T47D (cell line): ENCODE measurements at regions not wholly inside any gene's neighbourhood (a gene's known extent, or its start where the extent isn't known, plus 50 kb on each side); places are given as distances from the start of the nearest gene placed in this dataset.
"Not testable (repeated sequence)": the region's sequence is repeated elsewhere in the genome, so short reads cannot be mapped to it uniquely, and the experiment has no call there.

ENCODE experiments used
- DNase-seq, 2 experiments: peaks; one replicate each; pipeline versions ENCODE4 v3.0.0 to v3.0.0-alpha.2; 2011 to 2012; ENCODE audit warnings: low read depth in 1 of 2, low spot score in 1 of 2
- JUND ChIP-seq: IDR thresholded peaks from 2 replicates; pipeline ENCODE4 v1.6.1; 2012; ENCODE audit warnings: low read depth
- in situ Hi-C: cut with HindIII; loops from 2 replicates; pipeline ENCODE4 v1.10.0; 2016; ENCODE audit warnings: low sequenced_read_pairs, low pct_unique_long_range_greater_than_20kb

DNA sequence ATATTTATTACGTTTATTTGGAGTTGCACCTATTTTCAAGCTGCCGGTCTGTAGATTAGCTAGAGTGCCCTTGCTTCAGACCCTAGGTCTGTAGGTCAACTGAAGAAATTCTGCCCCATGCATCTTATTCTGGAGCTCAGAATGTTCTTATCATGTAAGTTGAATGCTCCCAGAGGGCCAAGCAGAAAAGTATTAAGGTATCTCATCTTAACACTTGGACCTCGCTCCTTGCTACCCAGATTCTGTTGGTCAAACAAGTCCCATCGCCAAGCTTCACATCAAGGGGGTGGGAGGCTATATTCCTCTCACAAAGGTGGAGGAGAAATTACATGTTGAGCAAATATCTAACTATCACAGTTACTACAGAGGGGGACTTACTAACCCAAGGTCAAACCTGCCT lies 187.7 kb downstream of the C1orf94 start:
- no peak for DNase-seq
- in situ Hi-C loops: no loop called here
- no peak for TF ChIP-seq JUND

DNA sequence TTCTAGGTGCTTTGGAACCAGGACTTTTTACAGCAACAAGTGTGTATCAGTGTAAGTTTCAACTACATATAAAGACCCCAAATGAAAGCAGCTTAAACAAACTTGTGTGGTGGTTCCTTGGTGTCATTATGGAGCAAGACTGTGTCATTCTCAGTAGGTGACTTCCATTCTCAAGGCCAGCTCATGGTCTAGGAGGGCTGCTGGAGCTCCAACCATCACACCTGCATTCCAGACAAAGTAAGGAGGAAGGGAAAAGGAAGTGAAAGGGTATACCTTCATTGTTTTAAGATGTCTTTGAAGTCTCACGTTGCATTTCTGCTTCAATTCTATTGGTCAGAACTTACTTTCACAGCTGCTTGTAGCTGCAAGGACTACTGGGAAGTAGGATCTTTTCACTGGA lies 188.6 kb downstream of the C1orf94 start:
- no peak for TF ChIP-seq JUND
- in situ Hi-C loops: no loop called here
- no peak for DNase-seq

DNA sequence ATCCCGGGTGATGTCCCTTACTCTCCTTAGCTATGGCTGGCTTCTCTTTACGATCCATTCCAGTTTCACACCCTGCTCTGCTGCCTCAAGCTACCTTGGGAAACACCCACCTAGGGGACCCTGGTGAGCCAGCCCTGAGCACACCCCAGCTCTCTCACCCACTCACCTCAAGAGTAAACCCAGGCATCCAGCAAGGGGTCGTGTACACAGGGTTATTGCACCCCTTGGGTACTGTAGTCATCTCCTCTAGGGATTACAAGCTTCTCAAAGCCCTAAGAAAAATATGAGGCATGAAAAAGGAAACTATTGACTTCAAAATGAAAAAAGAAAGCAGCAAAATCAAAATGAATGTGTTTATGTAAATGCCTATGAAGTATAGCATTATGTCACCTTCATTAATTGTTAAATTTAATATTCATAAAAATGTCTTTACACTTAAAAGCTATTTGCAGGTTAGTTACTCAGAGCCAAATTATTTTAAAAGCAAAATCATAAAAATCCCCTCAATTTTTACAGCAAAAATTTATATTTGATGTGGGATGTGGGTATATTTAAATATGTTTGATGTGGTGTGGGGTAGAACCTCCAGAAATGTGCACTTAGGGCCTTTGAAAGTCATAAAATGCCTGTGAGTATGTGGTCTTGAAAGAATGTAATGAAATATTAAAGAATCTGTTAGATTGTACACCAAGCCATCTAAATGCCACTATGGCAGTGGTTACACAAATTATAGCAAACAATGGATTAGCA lies 190.3 kb downstream of the C1orf94 start:
- in situ Hi-C loops: no loop called here
- DNase-seq: no peak
- TF ChIP-seq JUND: no peak

DNA sequence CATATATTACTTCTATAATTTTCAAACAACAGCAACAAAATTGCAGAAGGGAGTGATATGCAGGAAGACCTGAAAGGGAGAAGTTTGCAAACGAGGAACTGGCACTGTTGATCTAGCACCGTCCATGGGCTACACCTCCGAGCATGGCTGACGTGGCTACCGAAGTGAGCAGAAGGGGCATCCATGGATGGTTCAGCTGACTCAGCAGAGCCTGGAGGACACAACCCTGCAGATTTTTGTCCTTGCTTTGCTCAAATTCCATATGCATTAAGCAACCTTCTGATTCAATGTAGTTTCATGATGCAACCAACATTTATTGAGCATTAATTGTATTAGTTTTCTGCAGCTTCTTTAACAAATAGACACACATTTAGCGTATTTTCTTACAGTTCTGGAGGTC lies 191.2 kb downstream of the C1orf94 start:
- in situ Hi-C loops: no loop called here
- DNase-seq: no peak
- TF ChIP-seq JUND: no peak

DNA sequence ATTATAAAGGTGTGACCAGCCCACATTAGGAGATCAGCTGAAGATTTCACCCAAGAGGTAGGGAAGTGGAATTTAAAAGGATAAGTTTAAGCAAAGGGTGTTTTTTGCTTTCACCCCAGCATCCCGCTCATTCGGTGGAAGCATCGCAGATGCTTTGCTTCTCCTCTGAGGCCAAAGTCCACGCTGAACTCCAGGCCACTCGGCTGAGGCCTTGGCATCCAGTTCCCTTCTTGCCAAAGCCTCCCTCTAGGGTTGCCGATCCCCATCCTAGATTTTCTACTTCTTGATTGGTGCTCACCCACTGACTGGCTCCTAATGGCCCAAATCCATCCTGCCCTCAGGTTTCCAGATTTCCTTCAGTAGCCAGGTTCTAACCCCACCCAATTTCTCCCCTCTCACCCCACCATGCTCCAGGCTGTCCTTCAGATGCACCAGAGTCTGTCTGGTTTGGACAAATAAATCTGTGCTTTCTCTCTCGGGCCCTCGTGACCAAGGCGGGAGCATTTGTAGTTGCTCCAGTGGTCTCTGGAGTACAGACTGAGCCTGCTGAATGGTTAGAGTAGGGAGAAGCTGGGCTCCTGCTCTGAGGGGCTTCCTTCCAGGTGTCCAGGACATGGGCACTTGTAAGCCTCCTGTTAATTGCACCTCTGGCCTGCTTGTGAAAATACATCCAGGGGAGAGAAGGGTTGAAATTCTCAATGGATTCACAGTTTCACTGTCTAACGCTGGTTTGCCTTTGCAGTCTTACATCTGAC lies 193.2 kb downstream of the C1orf94 start:
- DNase-seq: no peak
- TF ChIP-seq JUND: no peak
- in situ Hi-C loops: no loop called here

DNA sequence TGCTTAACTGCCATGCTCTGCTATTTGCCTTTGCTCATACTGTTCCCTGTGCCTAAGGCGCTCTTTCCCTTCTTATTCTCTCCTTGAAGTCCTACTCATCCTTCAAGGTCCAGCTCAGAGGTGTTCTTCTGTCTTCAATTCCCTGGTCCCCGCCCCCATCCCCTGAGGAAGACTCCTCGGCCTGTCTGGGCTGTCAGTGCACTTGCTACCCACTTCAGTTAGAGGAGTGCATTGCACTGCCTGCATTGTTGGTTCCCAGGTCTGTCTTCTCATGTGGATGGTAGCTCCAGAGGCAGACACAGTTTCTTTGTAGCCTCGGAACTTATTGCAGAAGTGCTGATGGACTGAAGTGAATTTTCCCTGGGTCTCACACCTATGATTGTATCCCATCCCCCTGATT lies 194.0 kb downstream of the C1orf94 start:
- no peak for DNase-seq
- no peak for TF ChIP-seq JUND
- in situ Hi-C loops: no loop called here

DNA sequence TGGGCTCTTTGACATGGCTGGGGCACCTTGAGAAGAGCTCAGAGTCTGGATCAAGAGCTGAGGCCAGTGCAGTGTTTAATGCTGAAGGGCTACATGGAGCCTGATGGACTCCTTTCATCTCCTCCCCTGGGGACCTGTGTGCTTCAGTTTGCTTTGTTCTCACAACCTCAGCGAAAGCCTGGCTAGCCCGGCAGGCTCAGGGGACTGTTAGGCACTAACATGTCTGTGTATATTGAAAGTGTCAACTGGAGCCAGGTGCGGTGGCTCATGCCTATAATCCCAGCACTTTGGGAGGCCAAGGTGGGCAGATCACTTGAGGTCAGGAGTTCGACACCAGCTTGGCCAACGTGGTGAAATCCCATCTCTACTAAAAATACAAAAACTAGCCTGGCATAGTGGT lies 194.5 kb downstream of the C1orf94 start:
- DNase-seq, in situ Hi-C loops: not testable (repeated sequence)

DNA sequence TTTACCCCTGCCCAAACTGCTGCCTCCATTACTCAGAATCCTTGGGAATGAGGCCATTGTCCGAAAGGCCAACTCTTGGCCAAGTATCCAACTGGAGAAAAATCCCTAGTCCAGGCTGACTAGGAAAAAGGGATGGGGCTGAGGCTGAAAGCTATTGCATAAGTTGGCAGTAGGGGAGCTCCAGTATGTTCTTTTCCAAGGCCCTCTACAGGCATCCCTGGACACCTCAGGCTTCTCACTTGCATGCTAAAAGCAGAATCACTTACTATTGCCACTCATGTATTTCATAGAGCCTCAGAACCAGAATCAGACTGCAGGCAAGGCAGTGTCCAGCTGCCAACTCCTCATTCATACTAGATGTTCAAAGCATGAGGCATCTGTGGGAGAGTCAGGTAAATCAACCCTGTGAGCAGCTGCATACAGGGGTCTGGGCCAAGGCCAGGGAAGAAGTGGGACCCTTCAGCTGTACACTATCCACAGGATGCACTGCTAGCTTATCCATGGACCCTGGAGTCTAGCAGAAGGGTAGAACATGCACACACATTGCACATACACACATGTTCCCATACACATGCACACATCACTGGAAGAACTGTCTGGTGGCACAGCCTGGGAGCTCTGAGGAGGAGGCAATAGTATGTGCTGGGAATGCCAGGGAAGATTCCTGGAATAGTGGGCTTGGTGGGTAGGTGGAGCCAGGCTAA lies 195.3 kb downstream of the C1orf94 start:
- no peak for TF ChIP-seq JUND
- in situ Hi-C loops: no loop called here
- DNase-seq: no peak

DNA sequence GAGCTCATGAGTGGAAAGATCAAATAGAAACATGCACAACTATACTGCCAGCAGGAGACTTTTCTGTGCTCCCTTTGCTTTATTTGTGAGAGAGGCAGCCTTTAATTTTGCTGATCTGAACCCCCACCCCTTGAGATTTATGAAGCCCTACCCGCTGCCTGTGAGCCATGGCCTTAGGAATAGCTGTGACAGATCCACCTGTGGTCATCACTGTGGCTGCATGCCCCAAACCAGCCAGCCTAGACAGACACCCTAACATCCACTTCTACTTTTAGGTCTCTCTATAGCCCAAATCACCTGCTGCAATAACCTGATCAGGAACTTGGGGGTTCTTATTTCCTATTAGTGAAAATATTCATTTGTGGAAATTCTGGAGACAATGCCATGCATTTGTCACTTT lies 196.2 kb downstream of the C1orf94 start:
- no peak for TF ChIP-seq JUND
- no peak for DNase-seq
- in situ Hi-C loops: no loop called here

DNA sequence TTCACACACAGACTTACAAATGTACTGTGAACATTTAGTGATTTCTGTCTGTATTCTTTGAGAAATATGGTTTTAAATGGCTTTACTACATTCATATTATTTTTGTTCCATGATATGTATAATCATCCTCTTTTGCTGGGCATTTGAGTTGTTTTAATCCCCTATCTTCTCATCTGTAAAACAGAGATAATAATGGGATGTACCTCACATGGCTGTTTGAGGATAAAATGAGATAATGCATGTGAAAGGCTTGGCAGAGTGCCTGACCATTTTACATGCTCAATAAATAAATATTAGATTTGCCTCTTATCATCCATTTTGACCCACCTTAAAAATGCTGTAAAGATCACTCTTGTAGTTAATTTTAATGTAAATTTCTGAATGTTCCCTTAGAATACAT lies 197.2 kb downstream of the C1orf94 start:
- no peak for TF ChIP-seq JUND
- in situ Hi-C loops: no loop called here
- no peak for DNase-seq

DNA sequence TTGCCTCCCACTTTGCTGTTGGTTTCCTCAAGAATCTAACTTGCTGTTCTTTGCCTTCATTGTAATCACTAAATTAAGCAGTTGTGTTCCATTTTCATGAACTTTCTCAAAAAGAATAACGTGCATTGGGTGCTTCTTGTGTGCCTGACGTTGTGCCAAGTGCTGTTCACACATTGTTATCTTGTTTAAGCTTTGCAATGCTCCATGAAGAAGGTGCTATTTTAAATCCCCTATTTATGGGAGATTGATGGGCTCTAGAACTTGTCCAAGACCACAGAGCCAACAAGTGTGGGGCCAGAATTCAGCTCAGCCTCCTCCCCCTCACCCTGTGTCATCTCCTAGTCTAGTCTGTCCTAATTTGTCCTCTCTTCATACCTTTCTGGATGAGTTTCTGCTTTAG lies 199.8 kb downstream of the C1orf94 start:
- in situ Hi-C loops: no loop called here
- no peak for TF ChIP-seq JUND
- DNase-seq: no peak

DNA sequence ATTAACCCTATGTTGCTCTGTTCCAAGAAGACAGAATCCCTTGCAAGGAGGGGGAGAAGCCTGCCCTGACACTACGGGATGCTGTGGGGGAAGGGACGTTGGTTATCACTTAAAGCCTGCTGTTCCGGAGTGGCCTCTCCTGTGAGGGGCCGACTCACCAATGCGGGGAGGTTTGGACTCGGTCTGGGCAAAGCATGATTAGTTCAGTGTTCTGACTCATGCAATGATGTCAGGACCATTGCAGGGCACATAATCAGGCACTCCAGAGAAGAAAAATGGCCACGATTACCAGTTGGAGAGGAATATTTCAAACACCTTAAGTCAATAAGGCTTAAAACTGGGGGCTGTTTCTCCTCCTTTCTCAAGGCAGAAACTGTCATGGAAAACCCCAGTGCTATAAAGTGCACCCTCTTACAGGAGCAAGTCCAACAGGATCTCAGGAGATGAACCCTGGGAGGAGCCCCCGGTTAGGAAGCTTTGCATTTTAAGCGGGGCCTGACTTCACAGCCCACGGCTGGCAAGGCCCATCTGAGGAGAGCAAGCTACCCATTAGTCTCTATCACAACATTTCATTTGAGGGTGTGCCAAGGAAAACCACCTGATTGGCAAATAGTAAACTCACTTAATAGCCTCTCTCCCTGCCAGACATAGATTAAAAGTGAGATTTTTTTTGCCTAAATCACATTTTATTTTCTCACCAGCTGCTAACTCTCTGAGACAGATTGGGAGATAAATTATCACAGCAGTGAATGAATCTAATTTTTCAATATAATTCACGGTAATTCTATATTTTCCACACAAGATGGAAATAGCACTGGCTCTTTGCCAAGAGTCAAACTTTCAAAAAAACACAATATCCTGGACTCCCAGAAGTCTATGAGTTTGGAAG lies 202.5 kb downstream of the C1orf94 start:
- no peak for TF ChIP-seq JUND
- in situ Hi-C loops: no loop called here
- DNase-seq: no peak

DNA sequence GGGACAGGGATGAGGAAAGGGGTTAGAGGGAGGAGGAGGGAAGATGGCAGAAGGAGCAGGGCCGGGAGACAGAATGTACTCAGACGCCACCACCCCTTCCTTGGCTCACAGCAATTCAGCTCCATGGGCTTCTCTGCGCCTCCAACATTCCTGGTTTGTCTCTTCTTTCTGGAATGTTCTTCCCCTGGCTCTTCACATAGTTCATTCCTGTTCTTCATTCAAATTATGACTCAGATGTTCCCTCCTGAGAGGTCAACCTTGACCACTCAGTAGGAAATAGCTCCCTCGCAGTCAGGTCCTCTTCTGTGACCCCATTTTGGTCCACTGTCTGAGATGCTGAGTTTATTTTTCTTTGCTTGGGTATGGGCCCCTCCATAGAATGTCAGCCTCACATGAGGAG lies 203.2 kb downstream of the C1orf94 start:
- TF ChIP-seq JUND: no peak
- in situ Hi-C loops: no loop called here
- DNase-seq: no peak
